Activated T-cell treated with anti-CD3 and anti-CD28 coated beads, Interleukin-2, amount 50 U/mL, for 4 hours (primary cell): ENCODE measurements at regions not wholly inside any gene's neighbourhood (a gene's known extent, or its start where the extent isn't known, plus 50 kb on each side); places are given as distances from the start of the nearest gene placed in this dataset.
"Not testable (repeated sequence)": the region's sequence is repeated elsewhere in the genome, so short reads cannot be mapped to it uniquely, and the experiment has no call there.

Experiments
- ATAC-seq, 2 donors: fragments of 200-7000 bp; cut with Tn5 transposase; one replicate each; pipeline ENCODE4 v1.10.0; 2021
- DNase-seq: peaks from one replicate; pipeline ENCODE4 v3.0.0-alpha.2; 2020
- H3K27me3 Mint-ChIP-seq: one replicate; pipeline ENCODE4 v1.8.0; 2021; ENCODE audit warnings: low read depth, mixed read lengths
- H3K36me3 Mint-ChIP-seq: one replicate; pipeline ENCODE4 v1.8.0; 2022; ENCODE audit warnings: mixed read lengths; ENCODE audit not compliant: insufficient read depth
- H3K4me1 Mint-ChIP-seq: one replicate; pipeline ENCODE4 v1.8.0; 2021; ENCODE audit warnings: low read depth, mixed read lengths
- H3K4me3 Mint-ChIP-seq: one replicate; pipeline ENCODE4 v1.8.0; 2021; ENCODE audit warnings: mild to moderate bottlenecking, moderate library complexity, mixed read lengths
- H3K9me3 Mint-ChIP-seq: one replicate; pipeline ENCODE4 v1.8.0; 2021; ENCODE audit warnings: mixed read lengths

DNA sequence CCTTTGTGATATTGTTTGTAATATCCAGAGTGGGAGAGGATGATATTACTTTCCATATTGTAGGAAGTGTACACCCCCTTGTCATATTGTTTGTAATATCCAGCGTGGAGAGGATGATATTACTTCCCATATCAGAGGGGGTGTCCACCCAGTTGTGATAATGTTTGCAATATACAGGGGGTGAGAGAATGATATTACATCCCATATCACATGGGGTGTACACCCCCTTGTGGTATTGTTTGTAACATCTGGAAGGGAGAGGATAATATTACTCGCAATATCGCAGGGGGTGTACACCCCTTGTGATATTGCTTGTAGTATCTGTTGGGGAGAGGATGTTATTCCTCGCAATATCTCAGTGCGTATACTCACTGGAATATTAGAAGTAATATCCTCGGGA, 61.5 kb downstream of the PRSS23 start:
- no peak overlapping the region for H3K4me3 Mint-ChIP-seq
- no peaks in the 10 kb centered on the region for H3K9me3 Mint-ChIP-seq
- DNase-seq (no peak), ATAC-seq (no peak)
- H3K27me3 Mint-ChIP-seq, result peaks cover 15% of the 10 kb centered on the region
- no peaks in the 10 kb centered on the region for H3K36me3 Mint-ChIP-seq
- H3K4me1 Mint-ChIP-seq, result no peaks in the 10 kb centered on the region

DNA sequence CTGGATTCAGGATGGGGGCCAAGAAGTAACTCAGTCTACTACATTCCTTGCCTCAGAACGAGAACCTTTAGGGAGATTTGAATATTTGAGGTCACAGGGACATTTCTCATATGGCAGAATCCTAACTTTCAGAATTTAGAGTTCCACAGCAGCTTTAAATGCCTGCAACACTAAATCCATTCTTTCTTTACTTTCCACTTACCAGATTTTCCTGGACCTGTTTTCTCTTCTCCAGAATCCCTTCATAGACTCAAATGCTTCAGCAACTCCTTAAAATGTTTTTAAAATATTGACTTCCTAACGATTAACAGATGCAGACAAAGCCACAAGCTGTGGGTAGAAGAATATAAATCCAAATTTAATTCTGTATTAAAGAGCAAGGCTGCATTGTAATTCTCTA, 63.1 kb downstream of the PRSS23 start:
- H3K27me3 Mint-ChIP-seq, result peaks cover 12% of the 10 kb centered on the region
- DNase-seq (no peak), ATAC-seq (no peak)
- H3K4me1 Mint-ChIP-seq, result no peaks in the 10 kb centered on the region
- H3K36me3 Mint-ChIP-seq, result no peaks in the 10 kb centered on the region
- no peaks in the 10 kb centered on the region for H3K9me3 Mint-ChIP-seq
- no peak overlapping the region for H3K4me3 Mint-ChIP-seq

DNA sequence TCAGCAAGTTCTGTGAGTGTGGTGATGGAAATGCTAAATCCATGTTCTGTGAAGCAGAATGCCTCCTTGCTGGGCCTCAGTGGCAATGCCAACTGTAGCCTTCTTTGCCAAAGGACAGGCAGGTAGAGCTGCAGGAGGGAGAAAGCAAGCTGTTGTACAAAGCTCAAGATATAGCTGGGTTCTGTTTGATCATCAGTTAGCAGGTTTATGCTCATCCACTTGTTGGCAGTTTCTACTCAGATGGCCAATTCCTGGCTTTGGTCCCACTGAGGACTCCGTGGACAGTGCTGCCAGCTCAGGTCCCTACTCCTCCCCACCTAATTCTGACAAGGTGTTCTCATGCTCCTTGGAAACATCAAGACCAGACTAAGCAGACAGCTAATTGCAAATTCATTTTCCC, 65.1 kb downstream of the PRSS23 start:
- H3K27me3 Mint-ChIP-seq, result peaks cover 2% of the 10 kb centered on the region
- no peaks in the 10 kb centered on the region for H3K36me3 Mint-ChIP-seq
- no peaks in the 10 kb centered on the region for H3K4me1 Mint-ChIP-seq
- no peak for ATAC-seq
- H3K4me3 Mint-ChIP-seq, result no peak overlapping the region
- H3K9me3 Mint-ChIP-seq, result no peaks in the 10 kb centered on the region
- no peak for DNase-seq

DNA sequence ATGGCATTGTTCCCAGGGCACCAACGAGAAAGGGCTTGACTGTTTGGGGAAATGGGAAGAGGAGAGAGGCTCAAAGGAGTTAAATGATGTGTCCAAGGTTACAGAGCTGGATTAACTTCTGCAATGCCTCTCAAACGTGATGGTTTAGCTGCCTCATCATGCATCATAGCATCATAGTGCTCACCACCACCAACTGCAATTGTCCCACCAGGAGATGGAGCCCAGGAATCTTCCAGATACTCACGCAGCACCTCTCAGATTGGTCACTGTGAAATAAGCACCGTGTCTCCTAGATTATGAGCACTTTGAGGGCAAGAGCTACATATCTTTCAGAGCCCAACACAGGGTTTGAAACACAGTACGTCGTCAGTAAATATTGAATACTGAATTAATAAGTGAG, 69.2 kb downstream of the PRSS23 start:
- Mint-ChIP-seq H3K4me1 (no peaks in the 10 kb centered on the region), H3K27me3 (no peaks in the 10 kb centered on the region), H3K36me3 (no peaks in the 10 kb centered on the region), H3K9me3 (no peaks in the 10 kb centered on the region), H3K4me3 (no peak overlapping the region)
- DNase-seq (no peak), ATAC-seq (no peak)

DNA sequence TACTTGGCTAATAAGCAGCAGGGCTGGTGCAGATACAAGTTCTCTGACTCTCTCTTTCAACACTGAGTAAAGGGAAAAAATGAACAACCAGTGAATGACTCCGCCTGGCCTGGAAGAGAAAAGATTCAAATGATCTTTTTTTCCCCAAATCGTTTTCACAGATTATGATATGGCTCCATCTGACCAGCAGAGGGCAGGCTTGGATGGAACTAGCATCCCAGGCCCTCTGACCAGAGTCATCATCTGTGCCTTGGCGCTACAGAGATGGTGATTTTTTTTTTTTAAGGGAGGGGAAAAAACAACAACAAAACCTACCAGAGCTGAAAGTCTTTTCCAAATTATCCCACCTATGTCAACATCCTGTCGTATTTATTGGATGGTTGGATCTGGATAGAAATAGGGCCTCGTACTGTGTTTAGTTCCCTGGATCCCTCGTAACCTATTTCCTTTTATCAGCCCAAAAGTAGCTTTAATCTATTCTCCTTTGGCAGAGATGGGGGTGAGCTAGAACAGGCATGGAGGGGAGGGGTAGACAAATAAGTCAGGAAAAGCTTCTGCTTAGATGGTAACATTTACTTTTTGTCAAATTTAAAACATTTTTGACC, 69.7 kb downstream of the PRSS23 start:
- peak; percentile 73 to 77 for ATAC-seq
- Mint-ChIP-seq H3K4me1 (no peaks in the 10 kb centered on the region), H3K36me3 (no peaks in the 10 kb centered on the region), H3K9me3 (no peaks in the 10 kb centered on the region), H3K4me3 (no peak overlapping the region), H3K27me3 (no peaks in the 10 kb centered on the region)
- DNase-seq, result peak; percentile 5

DNA sequence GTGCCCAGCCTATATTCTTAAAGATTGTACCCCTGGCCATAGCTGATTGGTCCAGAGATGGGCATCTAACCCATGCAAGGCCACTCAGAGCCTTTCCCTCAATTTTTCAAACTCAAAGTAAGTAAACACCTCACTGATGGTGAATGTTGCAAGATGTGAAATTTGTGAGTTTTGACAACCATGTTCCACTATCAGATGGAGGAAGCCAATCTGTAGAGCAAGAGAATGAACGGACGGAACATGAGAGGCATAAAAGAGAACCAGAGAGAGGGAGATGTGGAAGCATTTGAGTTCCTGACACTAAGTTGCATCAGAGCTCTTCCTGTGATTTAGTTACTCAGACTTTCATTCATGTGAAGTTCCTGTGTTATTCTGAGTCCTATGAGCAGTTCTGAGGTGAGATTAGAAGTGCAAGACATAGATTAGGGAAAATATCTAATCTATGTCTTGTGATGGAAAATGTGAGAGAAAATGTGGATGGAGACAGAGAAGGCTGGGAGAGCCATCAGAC, 73.3 kb downstream of the PRSS23 start:
- H3K4me1 Mint-ChIP-seq, result no peaks in the 10 kb centered on the region
- ATAC-seq (no peak), DNase-seq (no peak)
- no peaks in the 10 kb centered on the region for H3K27me3 Mint-ChIP-seq
- H3K36me3 Mint-ChIP-seq, result no peaks in the 10 kb centered on the region
- H3K4me3 Mint-ChIP-seq, result no peak overlapping the region
- H3K9me3 Mint-ChIP-seq, result no peaks in the 10 kb centered on the region

DNA sequence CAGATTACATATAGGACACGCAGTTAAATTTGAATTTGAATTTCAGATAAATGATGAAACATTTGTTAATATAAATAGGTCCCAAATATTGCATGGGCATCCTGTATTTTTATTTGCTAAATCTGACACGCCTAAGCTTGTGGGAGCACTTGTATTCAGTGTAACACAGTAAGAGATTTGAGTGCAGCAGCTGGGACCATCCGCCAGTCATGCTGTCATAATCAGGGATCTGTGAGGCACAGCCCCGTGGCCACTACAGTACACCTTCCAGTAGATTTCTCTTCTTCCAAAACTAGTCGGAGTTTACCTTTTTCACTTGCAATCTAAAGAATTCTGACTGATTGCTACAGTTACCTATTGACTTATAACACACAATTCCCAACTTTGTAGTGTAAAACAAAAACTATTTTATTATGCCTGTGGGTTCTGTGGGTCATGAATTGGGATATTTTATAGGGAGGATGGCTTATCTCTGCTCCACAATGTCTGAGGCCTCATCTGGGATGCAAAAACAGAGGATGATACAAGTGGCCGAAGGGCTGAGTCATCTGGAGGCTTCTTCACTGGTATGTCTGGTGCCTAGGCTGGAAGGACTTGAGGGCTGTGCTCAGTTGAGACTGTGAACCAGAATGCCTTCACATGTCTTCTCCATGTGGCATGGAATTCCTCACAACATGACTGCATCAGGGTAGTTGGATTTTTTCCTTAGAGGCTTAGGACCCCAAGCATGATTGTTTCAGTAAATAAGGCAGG, 74.1 kb downstream of the PRSS23 start:
- DNase-seq (no peak), ATAC-seq (no peak)
- H3K4me3 Mint-ChIP-seq, result no peak overlapping the region
- H3K9me3 Mint-ChIP-seq, result no peaks in the 10 kb centered on the region
- no peaks in the 10 kb centered on the region for H3K4me1 Mint-ChIP-seq
- no peaks in the 10 kb centered on the region for H3K27me3 Mint-ChIP-seq
- no peaks in the 10 kb centered on the region for H3K36me3 Mint-ChIP-seq

DNA sequence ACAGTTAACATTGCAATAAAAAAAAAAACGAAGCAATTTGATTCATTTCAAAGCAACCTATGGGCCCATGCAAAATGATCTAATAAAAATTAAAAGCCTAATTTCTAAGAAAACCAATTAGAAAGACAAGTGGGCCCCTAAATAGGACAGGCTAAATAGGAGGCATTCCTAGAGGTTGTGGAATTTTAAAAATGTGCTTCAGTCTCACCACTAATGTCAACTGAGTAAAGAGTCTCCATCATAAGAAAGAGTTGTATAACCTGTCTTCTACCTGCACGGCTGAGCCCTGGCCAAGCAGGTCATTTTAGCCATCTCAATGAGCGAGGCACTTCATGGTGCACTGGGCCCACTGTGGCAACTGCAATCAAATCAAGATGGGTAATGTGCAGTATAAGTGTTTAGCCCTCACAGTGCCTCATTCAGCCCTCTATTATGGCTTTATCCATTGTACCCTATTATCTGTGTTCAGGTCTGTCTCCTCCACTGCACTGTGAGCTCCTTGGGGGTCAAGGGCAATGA, 76.4 kb downstream of the PRSS23 start:
- H3K4me3 Mint-ChIP-seq, result no peak overlapping the region
- H3K27me3 Mint-ChIP-seq, result no peaks in the 10 kb centered on the region
- no peaks in the 10 kb centered on the region for H3K4me1 Mint-ChIP-seq
- DNase-seq (no peak), ATAC-seq (no peak)
- H3K9me3 Mint-ChIP-seq, result no peaks in the 10 kb centered on the region
- H3K36me3 Mint-ChIP-seq, result no peaks in the 10 kb centered on the region

DNA sequence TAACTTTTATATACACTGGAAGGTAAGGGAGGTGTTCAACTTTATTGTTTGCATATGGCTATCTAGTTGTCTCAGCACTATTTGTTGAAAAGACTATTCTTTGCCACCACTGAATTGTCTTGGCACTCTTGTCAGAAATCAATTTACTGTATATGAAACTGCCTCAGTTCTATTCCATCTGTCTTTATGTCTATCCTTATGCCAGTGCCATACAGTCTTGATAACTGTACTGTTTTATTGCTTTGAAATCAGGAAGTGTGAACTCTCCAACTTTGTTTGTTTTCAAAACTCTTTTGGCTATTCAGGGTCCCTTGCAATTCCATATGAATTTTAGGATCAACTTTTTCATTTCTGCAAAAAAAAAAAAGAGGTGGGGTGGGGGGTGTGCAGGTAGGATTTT, 77.2 kb downstream of the PRSS23 start:
- Mint-ChIP-seq H3K36me3 (no peaks in the 10 kb centered on the region), H3K4me1 (no peaks in the 10 kb centered on the region), H3K27me3 (no peaks in the 10 kb centered on the region), H3K4me3 (no peak overlapping the region), H3K9me3 (no peaks in the 10 kb centered on the region)
- ATAC-seq (no peak), DNase-seq (no peak)

DNA sequence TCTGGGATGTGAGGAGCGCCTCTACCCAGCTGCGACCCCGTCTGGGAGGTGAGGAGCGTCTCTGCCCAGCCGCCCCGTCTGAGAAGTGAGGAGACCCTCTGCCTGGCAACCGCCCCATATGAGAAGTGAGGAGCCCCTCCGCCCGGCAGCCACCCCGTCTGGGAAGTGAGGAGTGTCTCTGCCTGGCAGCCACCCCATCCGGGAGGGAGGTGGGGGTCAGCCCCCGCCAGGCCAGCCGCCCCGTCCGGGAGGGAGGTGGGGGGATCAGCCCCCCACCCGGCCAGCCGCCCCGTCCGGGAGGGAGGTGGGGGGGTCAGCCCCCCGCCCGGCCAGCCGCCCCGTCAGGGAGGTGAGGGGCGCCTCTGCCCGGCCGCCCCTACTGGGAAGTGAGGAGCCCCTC, 76.0 kb downstream of the FZD4 start:
- DNase-seq, H3K9me3 Mint-ChIP-seq, H3K27me3 Mint-ChIP-seq, ATAC-seq, H3K36me3 Mint-ChIP-seq, H3K4me1 Mint-ChIP-seq, H3K4me3 Mint-ChIP-seq: not testable (repeated sequence)

DNA sequence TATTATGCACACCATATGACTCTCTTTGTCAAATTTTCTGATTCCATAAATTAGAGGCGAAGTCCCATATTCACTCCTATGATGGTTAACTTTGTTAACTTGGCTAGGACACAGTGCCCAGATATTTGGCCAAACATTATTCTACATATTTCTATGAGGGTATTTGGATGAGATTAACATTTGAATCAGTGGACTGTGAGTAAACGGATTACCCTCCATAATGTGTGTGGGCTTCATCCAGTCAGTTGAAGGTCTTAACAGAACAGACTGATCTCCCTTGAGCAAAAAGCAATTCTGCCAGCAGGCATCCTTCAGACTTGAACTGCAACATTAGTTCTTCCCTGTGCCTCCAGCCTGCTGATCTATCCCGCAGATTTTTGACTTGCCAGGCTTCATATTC, 69.9 kb downstream of the FZD4 start:
- peaks cover 20% of the 10 kb centered on the region for H3K27me3 Mint-ChIP-seq
- no peaks in the 10 kb centered on the region for H3K9me3 Mint-ChIP-seq
- H3K4me3 Mint-ChIP-seq, result no peak overlapping the region
- no peaks in the 10 kb centered on the region for H3K36me3 Mint-ChIP-seq
- H3K4me1 Mint-ChIP-seq, result no peaks in the 10 kb centered on the region
- DNase-seq (no peak), ATAC-seq (no peak)

DNA sequence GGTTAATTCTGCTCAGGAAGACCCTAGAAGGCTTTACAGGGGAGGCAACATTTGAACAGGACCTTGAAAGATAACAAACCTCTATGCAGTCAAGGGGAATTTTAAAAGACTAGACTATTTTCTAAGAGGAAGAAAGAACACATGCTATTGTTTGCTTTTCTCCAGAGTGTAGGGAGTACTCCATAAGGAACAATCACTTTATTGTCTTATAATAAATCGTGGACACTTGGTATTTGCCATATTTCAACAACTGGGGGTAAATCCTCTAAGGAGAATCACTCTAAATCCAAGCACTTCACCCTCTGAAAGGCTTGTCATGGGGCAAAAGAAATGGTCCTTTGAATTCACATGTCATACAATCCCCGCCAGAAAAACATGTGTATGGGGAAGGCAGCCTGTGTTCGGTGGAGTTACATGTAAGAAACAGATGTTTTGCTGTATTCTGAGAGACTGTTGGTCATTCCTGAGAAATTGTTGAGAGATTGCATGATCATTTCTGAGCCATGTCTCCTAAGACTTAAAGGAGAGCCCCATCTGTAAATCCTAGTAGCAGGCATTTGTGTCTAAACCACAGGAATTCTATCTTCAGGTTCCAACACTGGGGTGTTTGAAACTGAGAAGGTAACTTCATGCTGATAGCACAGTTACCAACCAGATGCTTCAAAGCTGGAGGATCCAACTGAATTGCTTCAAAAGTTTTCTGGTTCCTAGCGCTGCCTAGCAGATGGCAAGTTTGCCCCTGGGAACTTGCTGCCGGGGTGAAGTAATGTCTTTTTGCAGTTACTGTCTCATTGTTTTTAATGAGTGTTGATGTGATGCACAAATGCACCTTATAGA, 66.8 kb downstream of the FZD4 start:
- H3K4me1 Mint-ChIP-seq, result no peaks in the 10 kb centered on the region
- H3K4me3 Mint-ChIP-seq, result no peak overlapping the region
- DNase-seq (no peak), ATAC-seq (no peak)
- H3K36me3 Mint-ChIP-seq, result no peaks in the 10 kb centered on the region
- peaks cover 20% of the 10 kb centered on the region for H3K27me3 Mint-ChIP-seq
- no peaks in the 10 kb centered on the region for H3K9me3 Mint-ChIP-seq

DNA sequence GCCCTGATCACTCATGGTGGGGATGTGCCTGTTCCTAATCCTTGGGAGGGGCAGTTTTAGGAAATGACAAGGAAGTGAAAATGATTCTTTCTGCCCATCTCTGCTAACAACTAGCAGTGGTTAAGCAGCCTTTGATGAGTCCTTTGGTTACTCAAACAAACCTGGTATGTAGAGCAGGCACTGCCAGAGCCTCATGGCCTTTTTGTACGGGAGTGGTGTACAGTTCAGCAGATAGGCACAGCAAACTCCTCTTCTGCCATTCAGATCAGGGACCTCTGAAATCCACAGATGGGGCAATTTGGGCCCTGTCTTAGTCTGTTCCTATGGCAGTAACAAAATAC, 66.2 kb downstream of the FZD4 start:
- ATAC-seq (no peak), DNase-seq (no peak)
- Mint-ChIP-seq H3K4me1 (no peaks in the 10 kb centered on the region), H3K9me3 (no peaks in the 10 kb centered on the region), H3K27me3 (peaks cover 15% of the 10 kb centered on the region), H3K36me3 (no peaks in the 10 kb centered on the region), H3K4me3 (no peak overlapping the region)

DNA sequence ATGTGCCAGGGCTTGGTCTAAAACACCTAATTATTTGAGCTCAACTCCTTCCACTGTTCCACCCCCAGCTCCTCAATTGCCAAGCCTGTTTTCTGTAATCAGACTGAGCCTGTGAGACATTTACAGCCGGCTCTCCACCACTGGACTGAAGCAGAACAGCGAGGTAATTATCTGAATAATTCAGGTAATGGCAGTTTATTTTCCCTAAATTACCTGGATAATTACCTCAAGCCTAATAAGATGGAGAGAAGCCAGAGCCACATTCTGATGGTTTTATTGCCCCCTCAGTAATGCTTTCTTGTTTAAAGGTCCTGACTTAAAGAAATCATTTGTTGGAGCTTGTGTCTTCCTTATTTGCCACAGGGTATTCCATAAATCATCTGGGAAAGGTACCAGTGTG, 64.2 kb downstream of the FZD4 start:
- no peak overlapping the region for H3K4me3 Mint-ChIP-seq
- H3K36me3 Mint-ChIP-seq, result no peaks in the 10 kb centered on the region
- no peaks in the 10 kb centered on the region for H3K4me1 Mint-ChIP-seq
- ATAC-seq (no peak), DNase-seq (no peak)
- H3K9me3 Mint-ChIP-seq, result no peaks in the 10 kb centered on the region
- H3K27me3 Mint-ChIP-seq, result peaks cover 10% of the 10 kb centered on the region
